ENCODE measurements at regions not wholly inside any gene's neighbourhood (a gene's known extent, or its start where the extent isn't known, plus 50 kb on each side); places are given as distances from the start of the nearest gene placed in this dataset.
"Not testable (repeated sequence)": the region's sequence is repeated elsewhere in the genome, so short reads cannot be mapped to it uniquely, and the experiment has no call there.

DNA sequence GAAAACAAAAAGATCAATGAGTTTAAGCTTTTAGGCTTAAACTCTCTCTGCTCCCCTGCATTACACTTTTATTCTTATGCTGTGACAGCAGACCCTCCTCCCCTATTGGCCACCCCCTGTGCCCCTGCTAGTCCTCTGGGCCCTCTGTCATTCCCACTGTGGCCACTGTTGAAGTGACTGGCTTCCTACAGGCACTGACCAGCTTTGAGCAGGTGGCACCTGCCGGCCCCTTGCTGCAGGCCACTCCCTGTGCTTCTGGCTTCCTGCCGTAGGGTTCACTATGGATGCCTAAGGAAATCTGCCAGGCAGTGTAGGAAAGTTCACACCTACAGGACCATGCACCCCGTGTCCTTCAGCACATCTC is 156.5 kb upstream of the L3MBTL4 start:
- no peak for DNase-seq (ENCODE audit: low spot score)

DNA sequence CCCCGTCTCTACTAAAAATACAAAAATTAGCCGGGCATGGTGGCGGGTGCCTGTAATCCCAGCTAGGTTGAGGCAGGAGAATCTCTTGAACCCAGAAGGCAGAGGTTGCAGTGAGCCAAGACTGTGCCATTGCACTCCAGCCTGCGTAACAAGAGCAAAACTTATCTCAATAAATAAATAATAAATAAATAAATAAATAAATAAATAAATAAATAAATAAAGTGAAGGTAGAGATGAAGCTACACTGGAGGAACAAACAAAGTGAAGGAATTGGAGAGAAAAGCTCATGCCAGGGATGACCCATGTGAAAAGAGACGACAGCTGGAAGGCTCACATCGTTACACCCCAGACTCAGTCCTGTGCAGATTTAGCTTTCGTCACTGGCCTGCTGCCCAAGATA is 157.3 kb upstream of the ARHGAP28 start:
- not testable (repeated sequence) for DNase-seq (ENCODE audit: low spot score)

DNA sequence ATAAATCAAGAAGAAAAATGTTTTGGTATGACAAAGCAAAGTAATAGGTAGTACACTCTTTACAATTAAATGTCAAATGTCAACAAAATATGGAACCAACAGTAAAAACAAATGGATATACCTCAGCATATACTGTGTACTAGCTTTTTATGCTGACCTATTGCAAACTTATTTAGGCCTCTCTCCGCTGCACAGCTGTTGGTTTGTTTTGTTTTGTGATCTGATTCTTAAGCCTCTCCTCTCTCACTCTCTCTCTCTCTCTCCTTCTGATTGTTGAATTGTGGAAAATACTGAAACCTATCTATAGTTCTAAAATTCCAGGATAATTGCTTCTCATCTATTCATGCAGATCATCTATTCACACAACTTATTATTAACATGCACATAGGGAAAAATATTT is 154.9 kb upstream of the ARHGAP28 start:
- DNase-seq (ENCODE audit: low spot score) = no peak

DNA sequence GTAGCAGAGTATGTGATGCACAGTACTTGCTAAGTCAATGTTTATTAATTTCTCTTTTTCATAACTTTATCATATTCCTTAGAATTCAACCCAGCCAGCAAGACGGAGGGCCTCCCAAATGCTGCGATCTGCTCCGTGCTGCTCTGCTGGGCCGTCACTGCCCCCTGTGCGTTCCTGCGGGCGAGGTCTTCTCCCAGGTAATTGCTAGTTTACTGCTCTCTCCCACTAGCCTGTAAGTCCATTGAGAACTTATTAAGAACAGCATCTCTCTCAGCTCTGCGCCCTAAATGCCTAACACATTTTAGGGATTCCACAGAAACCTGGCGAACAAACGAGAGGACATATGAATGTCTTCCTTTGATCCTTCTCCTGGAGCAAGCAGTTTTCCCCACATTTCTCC is 153.6 kb upstream of the ARHGAP28 start:
- no peak for DNase-seq (ENCODE audit: low spot score)

DNA sequence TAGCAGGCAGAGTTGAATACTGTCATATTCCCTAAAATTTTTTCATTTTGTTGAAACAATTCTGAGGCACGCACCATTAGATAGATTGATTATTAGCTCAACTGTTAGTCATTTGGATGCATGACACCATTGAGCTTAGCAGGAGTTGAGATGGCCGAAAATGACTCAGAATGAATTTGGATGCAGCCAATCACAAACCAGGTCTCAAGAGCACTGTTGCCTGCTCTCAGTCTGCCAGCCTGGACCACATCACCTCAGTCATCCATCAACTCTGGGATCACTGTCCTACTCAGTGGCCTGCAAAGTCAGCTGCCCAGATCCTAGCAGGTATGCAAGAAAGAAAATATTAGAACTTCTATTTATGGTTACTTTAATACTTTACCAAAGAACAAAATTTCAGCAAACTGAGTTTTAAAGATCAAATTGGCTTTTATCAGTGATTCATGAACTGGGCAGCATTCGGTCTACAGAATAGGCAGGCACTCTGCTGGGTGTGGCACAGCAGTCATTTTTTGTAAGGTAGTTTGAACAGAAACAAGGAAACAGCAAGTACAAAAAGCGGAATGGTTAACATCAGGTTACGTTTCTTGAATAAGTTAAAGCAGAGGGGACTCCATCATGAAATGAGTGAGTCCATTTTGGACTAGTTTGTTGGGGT is 152.7 kb upstream of the ARHGAP28 start:
- DNase-seq (ENCODE audit: low spot score) = peak; percentile 93

DNA sequence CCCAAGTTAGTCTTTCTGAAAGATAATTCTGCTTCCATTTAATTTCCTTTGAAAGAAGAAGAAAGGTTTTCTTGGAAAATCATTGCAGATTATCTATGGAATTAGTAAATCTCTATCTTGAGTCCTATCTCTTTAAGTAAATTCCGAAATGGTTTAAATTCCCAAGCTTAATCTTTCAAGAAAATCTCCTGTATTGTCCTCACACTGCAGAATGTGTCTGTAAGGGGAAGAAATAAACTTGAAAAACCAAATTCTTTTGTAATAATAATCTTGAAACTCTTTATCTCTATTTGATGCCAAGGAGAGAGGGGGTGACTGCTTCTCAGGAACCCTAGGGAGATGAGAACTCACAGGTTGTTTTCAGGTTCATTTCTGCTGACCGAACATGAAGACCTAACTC is 150.8 kb upstream of the ARHGAP28 start:
- no peak for DNase-seq (ENCODE audit: low spot score)

DNA sequence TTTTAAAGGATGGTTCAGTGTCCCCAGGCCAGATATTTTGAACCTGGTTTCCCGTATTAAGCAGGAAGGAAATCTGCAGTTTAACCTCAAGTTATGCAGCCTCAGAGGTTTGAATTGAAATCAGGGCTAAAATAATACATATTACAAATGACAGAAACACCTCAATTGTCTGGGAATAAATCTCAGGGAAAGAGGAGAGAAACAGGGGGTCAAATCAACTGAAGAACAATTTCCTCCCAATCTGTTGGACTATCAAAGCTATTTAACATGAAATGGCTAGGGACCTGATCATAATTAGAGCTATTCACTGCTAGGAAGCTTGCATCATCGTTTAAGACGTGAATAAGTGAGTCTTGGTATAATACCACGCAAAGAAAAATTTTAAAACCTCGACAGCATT is 150.0 kb upstream of the ARHGAP28 start:
- DNase-seq (ENCODE audit: low spot score) = no peak

DNA sequence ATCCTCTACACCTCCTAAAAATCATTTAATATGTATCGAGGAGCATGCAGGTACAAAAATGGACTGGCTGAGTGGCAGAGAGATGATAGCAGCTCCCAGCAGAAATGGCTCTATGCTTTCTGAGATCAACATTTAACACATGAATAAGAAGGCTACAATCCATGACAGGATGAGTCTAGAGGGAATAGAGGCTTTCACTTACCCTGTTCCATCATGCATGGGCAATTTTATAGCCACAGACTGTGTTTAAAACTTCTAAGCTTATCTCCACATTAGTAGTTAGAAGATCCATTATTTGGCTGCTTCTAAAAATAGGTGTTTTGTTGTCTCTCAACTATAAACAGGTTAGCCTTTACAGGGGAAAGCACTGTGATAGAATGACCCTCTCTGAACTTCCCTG is 149.1 kb upstream of the ARHGAP28 start:
- DNase-seq (ENCODE audit: low spot score) = peak; percentile 14

DNA sequence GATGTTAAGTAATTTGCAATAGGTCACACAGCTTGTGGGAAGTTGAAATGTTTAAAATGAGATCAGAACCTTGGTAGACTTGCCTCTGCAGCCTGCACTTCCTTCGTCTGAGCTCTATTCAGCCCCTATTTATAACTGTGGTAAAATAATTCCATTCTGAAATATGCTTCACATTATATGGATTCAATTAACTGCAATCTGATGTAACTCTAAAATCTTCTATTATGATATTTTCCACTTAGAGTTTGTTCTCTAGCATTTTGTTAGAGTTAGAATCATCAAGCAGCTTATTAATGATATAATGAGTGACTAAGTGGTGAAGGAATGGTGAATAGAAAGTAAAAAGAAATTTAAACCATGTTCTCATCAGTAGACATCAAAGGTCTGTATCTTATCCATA is 139.6 kb upstream of the ARHGAP28 start:
- DNase-seq (ENCODE audit: low spot score) = no peak

DNA sequence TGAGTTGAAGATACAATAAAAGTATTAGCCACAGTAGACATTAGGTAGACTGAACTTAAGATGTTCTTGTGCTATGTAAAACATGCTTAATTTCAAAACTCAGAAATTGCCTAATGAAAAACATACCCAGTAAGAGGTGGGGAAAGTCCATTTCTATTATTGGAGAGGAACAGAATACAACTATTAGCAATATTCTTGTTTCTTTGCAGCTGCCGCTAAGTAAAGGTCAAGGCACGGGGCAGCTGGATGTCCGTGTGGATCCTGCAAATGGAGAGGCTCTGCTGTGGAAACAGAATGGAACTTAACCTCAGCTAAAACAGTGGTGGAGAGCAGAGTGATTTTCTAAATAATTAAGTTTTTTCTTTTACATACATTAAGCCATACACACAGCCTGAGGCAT is 139.2 kb upstream of the ARHGAP28 start:
- no peak for DNase-seq (ENCODE audit: low spot score)

DNA sequence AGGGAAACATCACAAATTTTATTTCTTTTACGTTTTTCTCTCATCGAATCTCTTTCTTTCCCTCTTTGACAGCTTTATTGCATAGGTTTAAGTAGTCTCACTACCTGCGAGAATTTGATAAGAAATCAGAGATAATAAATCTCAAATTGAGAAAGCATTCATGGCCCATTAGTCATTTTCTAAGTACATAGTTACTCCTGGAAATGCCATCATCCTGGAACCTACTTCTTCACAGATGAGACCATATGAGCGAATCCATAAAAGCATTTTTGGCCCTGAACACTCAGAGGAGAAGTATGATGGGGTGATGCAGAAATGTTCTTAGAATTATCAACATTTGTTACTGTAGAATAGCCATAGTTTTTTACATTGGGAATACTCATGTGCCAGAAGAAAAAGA is 138.0 kb upstream of the ARHGAP28 start:
- peak; percentile 18 for DNase-seq (ENCODE audit: low spot score)

DNA sequence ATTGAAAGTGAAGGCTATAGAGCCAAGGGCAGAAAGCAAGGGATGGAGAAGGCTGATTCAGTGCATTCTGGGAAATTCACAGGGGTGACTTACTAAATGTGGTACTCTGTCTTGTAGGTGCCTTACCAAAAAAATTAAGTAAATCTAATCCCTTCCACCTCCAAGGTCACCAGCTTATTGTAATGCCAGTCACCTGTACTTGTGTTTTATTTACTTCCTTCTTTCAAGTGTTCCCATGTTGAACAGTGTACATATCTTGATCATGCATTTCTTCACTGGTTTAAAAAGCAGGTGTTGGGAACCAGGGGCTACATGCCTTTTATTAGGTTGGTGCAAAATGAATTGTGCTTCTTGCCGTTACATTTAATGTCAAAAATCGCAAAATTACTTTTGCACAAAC is 137.0 kb upstream of the ARHGAP28 start:
- DNase-seq (ENCODE audit: low spot score) = no peak

DNA sequence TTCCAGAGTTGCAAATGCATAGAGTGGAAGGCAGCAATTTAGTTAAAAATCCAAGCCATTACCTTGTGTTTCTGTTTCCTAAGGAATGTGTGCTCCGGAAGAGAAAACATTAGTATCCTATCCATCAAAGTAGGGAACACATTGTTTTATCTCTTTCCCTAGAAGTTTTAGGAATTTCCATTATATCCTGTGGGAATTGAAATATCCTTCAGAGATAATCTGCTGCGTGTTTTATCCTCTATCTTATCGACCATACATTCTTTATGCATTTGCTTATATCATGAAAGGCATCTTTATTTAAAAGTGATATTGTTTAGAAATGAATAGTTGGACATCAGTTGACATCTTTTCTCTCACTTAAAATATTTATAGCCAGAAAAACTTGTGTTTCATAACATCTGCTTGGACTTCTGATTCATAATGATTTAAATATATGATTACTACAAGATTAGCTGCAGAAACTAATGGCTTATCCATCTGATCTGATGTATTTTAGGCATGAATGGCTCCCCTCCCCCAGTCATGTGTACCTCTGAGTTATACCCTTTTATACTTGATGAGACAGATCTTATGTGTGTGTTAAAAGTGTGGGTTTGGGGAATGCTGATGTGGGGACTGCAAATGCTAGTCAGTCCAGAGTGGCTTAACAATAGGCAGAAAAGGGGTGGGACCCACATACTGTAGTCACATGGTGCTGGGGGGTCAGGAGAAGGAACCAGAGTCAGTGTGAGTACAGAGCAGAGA is 136.2 kb upstream of the ARHGAP28 start:
- peak; percentile 7 for DNase-seq (ENCODE audit: low spot score)

DNA sequence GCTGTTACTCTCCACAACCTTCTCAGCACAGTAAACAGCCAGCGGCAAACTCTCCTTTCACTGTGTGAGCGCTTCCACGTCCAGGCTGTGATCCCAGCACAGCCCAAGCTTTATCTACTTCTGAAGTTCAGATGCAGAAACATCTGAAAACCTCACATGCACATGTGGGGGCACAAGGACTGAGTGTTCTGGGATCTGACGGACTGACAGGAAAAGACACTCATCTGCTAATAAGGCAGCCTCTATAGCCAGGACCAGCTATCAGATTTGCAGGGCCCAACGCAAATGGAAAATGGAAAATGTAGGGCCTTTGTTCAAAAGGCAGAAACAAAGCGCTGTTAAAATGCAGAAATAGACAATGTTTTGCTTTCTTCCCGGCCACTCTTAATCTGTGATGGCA is 133.8 kb upstream of the ARHGAP28 start:
- DNase-seq (ENCODE audit: low spot score) = no peak

DNA sequence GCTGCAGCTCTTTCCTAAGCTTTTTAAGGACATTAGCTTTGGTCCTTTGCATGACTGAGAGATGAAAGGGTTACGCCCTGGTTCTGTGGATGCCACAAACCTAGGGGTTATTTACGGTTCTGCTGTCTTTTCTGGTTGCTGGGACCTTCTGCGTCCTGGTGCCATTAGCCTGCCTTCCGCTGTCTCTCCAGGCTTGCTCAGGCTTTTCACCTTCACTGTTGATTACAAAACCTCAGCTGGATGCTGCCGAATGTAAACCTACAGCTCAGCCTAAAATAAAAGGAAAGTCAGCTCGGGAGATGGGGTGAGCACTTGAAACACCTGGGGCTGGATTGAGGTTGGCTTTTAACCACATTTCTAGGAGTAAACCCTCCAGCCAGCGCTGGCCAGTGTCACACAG is 130.9 kb upstream of the ARHGAP28 start:
- DNase-seq (ENCODE audit: low spot score) = no peak

DNA sequence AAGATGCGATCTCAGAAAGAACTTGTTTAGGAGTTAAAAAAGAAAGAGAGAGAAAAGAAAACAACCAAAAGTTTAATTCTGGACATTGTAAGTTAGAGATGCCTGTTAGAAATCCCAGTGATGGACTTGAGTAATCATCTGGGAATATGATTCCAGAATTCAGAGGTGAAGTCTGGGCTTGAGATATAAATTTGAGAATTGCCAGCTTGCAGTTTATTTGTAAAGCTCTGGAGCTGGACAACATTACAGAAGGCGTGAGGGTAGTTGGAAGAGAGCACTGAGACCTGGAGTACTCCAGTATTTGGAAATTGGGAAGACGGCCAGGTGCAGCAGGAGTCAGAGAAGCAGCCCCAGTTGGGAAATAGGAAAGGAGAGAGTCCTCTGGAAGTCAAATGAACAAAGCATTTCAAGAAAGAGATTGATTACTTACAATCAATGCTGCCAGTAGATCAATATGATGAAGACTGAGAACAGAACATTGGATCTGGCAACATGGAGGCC is 128.8 kb upstream of the ARHGAP28 start:
- no peak for DNase-seq (ENCODE audit: low spot score)

DNA sequence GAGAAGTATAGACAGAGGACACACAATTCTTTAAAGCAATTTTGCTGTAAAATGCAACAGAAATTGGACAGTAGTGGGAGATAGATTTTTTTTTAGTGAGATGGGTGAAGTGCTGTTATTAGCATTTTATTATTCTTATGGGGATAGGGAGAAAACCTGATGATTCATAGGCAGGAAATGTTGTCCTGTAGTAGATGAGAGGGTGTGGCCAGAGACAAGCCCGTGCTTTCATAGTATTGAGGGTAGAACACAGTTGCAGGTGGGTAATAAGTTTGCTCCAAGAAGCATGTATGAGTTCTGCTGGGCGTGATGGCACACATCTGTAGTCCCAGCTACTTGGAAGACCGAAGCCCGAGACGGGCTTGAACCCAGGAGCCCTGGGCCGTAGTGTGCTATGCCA is 128.3 kb upstream of the ARHGAP28 start:
- DNase-seq (ENCODE audit: low spot score) = no peak

DNA sequence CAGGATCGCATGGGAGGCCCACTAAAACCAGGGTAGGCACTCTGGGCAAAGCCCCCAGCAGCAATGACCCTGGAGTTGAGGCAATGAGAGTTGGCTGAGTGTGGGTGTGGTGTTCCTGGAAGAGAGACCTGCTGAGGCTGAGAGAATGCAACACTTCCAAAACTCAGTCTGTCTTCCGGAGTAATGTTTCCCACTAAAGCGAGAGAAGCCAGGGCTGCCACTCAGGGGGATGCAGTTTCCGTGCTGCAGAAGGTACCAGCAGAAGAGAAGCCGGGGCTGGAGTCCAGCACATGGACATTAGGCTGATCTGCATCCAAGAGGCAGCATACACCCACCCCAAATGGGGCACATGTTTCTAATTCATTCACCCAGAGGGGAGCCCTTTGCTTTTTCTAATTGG is 127.2 kb upstream of the ARHGAP28 start:
- DNase-seq (ENCODE audit: low spot score) = no peak

DNA sequence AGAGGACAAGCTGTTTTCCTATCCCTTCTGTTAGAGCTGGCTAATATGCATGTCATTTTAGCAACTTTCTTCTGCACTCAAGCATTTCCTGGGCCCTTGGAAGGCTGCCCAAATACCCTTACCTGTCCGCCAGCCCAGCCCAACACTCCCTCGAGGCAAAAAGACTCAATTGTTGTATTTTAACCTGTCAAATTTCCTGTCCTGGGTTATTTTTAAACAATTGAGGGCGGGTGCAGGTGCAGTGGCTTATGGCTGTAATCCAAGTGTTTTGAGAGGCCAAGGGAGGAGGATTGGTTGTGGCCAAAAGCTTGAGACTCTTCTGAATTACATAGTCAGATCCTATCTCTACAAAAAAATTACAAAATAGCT is 125.0 kb upstream of the ARHGAP28 start:
- DNase-seq (ENCODE audit: low spot score) = peak; percentile 2

DNA sequence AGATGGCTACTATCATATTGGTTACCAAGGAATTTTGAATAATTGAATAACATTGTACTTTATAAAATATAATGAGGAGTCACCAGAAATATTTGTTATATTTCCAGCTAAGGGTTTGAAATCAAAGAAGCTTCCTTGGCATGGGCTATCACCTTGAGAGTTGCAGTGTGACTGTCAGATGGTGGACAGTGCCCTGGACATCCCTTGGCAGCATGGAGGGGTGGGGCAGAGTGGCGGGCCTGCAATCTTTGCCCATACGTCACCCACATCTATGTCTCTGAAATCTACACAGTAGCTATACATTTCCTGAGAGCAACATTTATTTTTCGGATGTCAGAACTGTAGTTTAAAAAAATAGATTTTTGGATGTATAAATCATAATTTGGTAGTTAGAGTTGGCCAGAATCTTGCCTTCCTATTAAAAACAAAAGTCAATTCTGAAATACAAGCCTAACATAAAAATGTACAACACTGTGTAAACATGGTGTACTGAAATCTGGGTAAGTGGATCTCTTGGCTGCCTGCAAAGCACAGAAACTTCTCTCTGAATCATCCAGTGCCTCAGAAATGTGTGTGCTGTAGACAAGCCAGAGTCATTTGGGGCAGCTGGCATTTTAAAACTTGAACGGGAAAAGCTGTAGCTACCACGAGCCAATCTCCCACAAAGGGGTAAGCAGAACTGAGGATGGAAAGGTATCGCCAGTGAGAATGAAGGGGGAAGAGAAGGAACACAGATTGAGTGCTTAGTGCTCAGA is 124.2 kb upstream of the ARHGAP28 start:
- no peak for DNase-seq (ENCODE audit: low spot score)

DNA sequence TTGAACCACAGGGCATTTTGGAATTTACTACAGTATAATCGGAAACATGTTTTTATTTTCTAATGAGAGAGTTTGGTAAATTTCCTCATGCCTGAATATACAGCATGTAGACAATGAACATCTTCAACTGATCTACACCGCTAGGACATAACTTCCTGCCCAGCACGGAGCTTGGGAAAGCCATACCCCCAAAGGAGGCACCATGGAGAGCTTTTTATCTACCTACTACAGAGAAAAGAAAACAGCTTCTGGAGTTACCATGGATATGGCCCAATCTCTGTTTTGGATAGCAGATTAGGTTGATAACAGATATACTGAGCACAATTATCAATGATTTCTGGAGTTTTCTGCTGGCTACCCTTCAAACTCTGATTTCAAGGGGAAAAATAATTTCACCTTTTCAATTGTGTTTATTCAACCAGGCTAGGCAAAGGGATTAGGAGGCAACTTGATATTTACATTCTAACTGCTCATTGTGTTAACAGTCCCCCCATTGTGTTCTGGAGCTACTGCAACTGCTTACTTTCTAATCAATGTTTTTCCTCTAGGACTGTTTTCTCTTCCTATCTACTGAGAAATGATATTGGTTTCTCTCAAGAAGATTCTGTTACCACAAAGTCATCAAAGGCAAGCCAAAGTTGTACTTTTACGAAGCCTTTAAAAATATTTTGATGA is 123.0 kb upstream of the ARHGAP28 start:
- DNase-seq (ENCODE audit: low spot score) = no peak

DNA sequence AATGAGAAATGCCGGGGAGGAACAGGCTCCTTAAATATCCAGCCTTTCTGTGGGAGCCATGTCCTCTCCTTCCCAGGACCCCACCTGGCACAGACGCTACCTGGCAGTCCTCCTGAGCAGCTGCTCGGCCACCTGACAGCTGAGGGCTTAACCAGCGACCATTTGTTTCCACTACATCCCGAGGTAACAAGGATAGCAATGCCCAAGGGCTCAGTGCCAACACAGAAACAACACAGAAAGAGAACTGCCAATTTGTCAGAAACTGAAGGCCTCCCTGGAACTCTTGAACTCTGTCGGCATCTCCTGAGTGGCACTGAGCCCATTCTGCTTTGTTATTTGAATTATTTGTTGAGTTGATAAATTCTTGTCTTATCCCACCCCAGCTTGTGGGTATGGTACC is 122.2 kb upstream of the ARHGAP28 start:
- no peak for DNase-seq (ENCODE audit: low spot score)
